ENCODE measurements at regions not wholly inside any gene's neighbourhood (a gene's known extent, or its start where the extent isn't known, plus 50 kb on each side); places are given as distances from the start of the nearest gene placed in this dataset.
"Not testable (repeated sequence)": the region's sequence is repeated elsewhere in the genome, so short reads cannot be mapped to it uniquely, and the experiment has no call there.

DNA sequence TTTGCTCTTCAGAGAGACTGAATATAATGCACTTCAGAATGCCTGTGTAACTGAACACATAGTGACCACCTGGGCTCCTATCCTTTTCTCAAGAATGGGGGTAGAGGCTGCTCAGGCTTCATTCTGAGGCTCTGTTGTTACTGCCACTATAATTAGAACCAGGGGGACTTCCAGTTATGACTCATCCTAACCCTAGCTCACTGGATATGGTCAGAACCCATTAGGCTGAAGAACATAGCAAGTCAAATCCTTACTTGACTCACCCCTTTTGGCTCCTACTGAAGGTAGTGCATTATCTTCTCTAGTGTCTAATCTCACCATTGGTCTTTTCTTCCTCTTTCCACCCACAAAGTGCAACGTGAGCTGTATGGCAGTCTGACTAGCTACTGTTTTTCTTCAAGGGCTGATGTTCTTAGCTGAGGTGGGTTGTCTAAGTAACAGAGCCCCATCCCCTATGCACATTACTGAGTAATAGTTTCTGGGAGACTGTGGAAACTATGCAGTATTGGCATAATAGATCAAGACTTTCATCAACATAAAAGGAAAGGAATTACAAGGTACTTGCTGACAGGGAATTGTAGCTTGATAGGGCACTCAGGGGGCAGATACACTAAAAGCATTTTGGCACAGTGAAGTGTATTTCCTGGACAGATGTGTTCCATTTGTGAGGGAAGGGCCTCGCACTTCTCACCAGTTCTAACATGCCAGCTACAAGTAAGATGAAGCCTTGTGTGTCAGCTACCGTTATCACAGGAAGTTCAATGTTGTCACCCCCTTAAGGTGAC, 431.0 kb upstream of the MEF2C start:
- no peak for DNase-seq

DNA sequence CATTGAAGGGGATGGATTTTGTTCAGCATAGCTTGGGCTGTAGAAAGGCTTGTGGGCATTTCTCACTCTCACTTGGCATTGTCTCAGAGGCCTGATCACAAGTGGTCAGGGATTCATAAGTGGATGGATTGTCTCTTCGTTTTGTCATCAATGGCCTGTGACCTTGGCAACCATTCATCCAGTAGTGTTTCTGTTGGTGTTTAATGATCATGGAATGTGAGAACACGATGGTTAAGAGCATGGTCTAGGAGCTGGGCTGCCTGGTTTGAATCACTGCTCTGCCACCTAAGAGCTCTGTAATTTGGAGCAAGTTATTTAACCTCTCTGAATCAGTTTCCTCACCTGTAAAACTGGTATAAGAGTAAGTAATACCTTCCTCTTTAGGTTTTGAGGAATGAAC, 430.1 kb upstream of the MEF2C start:
- no peak for DNase-seq

DNA sequence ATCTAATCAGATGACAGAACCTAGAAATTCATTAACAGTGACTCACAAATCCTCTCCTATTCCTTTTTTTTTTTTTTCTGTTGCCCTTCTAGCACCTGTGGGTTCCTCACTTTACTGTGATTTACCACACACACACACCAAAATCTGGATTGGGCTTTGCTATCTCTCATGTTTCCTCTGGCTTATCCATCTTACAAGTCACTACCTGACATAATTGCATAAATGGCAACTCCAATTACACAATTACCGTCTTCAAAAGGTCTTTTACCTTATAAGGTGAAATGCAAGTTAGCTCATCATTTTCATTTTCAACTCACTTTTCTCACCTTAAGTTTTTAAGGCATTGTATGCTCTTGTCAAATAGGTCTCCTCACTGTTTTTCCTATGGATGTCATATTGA, 426.3 kb upstream of the MEF2C start:
- DNase-seq, result no peak

DNA sequence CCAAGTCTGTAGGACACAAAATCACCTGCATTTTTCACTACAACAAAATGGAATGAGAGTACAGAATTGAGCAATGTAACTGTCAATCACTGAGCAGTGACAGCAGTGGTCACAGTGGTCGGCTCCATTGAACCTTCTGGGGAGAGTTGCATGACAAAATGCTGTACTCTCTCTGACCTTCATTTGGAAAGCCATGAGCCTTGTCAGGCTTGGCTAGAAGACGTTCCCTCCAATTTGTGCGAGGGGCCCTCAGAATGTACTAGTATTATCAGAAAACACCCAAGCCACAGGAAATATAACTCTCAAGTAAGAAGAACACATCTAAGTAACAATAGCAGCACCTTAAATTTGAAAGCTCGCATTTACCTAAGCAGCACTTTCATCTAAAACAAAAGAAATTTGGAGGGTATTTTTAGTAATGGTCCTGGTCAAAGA, 425.6 kb upstream of the MEF2C start:
- no peak for DNase-seq

DNA sequence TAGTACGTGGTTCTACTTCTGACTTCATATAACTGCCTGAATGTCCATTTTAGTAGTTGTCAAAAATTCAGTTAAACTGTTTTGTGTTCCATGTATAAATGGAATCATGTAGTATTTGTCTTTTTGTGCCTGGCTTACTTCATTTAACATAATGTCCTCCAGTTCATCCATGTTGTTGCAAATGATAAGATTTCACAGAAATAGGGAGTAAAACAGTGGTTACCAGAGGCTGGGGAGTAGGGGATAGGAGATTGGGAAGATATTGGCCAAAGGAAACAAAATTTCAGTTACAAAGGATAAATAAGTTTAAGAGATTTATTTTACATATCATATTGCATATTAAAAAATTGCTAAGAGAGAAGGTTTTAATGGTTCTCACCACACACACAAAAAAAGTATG, 425.0 kb upstream of the MEF2C start:
- no peak for DNase-seq

DNA sequence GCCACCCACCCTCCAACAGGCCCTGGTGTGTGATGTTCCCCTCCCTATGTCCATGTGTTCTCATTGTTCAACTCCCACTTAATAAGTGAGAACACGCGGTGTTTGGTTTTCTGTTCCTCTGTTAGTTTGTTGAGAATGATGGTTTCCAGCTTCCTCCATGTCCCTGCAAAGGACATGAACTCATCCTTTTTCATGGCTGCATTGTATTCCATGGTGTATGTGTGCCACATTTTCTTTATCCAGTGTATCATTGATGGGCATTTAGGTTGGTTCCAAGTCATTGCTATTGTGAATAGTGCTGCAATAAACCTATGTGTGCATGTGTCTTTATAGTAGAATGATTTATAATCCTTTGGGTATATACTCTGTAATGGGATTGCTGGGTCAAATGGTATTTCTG, 424.2 kb upstream of the MEF2C start:
- not testable (repeated sequence) for DNase-seq

DNA sequence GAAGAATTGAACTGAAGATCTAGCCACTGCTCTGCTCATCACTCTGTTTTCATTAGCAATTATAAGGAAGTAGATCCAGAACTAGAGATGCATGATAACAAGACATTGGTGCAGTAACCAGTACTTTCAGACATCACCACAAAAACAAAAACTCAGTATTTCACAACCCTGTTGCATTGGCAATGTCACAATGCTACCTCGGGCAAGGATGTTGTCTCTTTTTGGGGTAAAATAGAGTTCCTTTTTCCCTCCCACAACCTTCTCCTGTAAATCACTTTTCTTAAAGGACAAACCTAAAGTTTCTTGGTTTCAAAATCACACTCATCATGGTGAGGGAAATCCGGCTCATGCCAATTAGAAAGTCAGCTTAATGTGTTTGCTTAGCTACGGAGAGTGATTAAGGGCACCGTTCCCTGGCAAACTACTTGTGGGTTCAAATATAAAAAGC, 420.1 kb upstream of the MEF2C start:
- no peak for DNase-seq

DNA sequence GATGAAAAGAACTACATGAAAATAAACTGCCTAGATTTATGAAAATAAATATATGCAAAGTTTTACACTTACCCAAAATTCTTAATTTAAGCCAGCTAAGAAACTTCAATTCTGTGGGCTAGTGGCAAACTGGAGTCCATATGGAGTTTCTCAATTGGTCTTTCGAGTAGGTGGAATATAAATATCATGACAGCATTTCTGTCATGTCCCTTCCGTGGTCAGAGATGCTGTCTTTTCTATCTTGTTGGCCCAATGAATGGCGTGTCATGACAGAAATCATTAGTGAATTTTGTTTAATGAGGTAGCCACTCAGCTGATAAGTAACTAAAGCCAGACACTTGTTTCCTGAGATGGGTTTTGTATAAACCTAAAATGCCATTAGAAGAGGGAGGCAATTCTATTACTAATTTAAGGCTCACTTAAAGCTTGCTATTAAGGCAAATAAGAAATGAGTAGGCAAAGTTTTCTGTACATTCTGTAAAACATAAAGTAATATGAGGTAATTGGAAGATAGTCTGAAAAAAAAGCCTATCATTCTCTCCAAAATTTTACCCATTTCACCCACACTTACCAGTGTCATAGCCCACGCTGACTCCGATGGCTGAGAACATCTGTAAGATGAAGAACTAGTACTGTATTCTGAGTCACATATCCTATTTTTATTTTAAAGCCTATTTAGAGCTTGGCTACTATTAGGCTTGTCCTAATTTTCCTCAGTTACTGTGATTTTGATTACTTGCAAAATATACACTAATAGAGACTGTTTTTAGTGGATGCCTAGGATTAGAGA, 419.3 kb upstream of the MEF2C start:
- no peak for DNase-seq

DNA sequence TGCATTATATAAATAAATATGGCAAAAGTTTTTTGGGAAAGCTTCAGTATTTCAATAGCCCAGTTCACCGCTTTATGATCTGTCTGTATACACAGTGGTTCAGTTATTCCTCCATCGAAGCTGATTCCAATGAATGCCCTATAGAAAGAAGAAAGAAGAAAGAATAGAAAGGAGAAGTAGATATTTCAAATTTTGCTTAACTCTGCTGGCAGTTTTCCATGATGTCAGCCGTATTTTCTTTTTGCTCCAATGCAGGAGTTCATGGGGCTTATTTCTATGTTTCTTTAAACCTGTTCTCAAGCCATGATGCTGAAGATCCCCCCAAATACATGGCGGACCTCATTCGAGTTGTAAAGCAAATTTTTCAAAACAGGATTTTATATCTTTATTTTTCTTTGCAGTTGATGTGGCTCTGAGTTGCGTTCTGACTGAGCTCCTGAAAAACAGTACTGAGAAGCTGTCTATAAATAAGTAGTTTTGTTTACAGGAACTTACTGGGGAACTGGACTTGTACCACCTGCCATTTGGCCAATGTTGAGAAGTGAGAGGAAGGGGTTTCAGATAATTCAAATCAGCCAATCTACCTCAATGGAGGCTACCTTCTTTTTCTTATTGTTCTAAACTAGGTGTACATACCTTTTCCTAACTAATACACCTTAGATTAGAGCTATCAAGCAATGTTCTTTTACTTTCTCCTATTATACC, 418.5 kb upstream of the MEF2C start:
- no peak for DNase-seq

DNA sequence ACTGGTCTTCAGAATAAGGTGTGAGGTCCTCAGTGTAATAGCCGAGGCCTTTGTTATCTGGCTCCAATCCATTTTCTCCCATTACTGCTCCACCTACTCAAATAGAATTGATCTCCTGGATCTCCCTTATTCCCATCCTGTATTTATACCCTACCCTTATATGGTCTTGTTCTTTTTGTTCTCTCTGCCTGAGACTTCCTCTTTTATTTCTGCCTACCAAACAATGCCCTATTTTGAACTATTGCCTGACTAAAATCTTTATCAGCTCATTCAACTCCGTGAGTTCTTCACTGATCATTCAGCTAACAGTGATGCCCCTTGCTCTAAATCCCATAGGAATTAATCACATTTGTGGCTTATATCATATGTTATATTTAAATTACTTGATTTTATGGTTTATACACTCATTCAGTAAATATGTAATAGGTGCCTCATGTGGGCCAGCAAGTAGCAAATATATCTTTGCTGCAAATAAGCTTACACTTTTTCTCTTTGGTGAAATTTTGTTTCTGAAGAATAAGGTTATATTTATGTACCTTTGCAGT, 417.5 kb upstream of the MEF2C start:
- no peak for DNase-seq

DNA sequence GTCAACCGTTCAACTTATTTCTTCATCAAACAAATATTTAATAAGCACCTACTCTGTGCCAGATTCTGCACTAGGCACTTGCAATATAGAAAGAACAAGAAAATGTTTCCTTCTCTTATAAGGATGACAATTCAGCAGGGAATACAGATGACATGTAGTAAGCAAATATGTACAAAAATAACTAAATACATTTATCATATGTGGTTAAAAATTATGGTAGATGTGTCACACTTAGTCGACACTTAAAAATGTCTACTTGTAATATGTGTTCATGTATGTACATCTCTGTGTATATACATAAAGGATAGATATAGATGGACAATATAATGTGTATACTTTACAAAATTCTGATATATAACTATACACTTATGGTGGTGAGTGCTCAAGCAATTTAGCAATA, 417.0 kb upstream of the MEF2C start:
- DNase-seq, result no peak

DNA sequence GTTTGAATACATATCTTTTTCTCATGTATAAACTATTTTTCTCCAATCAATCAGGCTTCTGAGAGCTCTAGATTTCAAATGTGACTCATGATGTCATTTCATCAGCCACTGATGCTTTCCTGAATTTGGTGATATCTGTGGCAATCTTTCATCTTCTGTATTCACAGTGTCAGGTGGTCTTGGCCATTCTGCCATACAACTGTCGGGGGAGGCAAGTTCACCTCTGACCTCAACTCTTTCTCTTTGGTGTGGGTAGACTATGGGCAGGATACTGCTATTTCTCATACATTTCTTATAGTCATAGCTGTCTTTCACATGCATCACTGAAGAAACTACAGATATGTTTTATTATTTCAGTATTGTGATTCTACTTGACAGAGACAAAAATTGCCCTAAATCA, 414.1 kb upstream of the MEF2C start:
- DNase-seq, result no peak

DNA sequence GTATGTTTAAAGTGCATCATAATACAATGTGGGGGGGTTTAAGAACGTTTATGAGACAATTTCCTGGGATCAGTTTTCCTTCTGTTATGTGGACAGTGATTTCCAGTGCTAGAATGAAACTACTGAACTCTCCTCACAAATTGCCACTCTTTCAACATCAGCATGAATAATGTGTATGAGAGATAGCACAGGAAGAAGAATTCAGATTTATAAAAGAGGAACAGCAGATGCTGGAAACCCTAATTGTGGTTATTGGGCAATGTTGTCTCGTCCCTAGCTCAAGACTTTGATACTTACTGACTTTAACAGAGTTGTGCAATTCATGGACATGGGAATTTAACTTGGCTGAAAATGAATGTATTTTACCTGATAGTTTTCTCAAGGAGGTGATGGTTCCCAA, 410.8 kb upstream of the MEF2C start:
- DNase-seq, result no peak

DNA sequence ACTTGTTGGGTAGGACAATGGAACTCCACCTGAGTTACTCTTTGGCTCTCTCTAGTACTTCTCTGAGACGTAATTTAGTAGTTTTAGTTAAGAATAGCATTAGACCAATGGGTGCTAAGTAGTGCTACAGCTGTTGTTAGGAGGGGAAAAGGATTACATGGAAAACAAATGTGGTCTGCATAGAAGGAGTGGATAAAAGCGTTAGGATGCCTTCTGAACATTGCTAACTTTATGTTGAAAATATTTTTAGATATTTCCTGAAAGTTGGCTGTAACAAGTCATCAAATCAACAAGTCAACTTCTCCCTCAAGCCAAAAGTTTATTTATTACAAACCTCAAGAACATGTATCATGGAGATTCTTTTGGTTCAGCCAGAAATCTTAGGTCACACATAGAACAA, 409.5 kb upstream of the MEF2C start:
- no peak for DNase-seq

DNA sequence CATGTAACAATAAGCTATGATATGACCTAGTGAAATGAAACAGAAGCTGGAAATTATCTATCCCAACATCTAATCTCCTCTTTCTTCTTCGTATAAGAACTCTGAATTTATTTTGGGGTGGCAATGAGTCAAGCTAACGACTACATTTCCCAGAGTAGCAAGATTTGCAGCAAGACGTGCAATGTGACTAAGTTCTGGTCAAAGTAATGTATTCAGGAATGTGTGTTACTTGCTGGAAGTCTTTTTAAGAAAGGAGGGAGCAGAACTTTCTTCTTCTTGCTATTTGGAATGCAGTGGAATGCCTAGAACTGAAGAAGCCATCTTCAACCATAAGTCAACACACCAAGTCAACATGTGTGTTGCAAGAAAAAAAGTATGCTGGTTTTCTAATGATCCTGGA, 406.6 kb upstream of the MEF2C start:
- DNase-seq, result no peak

DNA sequence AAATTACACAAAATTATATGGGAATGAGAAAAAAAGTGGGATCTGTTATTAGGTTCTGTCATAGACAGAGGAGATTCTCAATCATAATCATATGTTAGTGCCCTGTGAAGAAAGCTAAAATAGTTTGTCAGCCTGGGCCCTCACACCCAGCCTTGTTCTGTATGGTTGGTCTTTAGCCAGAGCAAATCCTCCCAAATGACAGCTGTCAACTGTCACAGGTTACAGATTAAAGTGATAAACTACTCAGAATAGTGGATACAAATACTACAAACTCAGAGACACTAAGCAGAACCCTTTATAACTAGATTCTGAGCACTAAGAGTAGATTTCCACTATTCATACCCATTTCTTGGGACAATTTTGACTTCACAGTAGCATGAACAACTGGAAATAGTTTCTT, 405.0 kb upstream of the MEF2C start:
- DNase-seq, result no peak

DNA sequence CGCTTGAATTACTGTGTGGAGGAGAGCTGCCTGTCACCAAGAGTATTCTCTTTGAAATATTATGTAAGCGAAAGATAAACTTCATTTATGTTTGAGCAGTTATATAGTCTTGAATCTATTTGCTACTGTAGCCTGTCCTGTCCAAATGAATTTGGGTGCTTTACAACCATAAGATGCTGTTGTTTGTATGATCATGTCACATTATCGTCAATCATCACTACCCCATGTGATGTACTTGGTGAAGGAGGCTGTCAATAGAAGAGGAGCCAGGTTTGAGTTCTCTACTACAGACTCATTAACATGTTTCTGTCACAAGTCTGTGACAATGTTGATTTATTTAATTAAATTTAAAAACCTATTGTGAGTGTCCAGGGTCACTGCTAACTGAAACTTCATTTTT, 403.3 kb upstream of the MEF2C start:
- DNase-seq, result no peak

DNA sequence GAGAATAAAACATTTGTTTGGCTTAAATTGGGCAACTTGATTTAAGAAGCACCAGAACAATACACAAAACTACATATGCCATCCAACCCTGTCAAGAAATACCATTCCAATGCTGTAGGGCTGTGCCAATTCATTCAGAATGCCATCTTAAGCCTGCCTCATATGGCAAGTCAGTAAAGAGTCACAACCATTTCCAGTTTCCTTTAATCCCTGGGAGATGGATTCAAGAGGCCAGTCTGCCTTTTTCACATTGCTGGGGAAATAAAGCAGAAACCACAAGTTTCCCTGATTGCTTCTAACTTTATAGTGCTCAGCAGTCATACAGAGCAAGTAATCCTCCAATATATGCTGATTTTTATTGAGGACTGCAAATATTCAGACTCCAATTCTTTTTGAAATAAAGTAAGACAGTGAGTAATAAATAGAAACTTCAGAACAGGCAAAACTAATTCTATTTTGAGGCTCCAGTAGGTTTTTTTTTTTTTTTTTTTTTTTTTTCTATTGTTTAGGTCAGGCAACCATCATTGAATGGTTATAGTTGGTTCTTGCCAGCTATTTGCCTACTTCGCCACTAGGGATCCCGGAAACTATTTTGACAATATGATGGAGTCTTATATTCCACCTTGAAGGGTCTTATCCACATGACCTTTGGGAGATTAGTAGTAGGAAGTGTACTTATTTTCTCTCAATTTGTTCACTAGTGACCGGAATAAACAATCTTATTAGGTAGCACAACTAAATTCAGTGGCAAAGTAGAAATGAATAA, 400.9 kb upstream of the MEF2C start:
- no peak for DNase-seq

DNA sequence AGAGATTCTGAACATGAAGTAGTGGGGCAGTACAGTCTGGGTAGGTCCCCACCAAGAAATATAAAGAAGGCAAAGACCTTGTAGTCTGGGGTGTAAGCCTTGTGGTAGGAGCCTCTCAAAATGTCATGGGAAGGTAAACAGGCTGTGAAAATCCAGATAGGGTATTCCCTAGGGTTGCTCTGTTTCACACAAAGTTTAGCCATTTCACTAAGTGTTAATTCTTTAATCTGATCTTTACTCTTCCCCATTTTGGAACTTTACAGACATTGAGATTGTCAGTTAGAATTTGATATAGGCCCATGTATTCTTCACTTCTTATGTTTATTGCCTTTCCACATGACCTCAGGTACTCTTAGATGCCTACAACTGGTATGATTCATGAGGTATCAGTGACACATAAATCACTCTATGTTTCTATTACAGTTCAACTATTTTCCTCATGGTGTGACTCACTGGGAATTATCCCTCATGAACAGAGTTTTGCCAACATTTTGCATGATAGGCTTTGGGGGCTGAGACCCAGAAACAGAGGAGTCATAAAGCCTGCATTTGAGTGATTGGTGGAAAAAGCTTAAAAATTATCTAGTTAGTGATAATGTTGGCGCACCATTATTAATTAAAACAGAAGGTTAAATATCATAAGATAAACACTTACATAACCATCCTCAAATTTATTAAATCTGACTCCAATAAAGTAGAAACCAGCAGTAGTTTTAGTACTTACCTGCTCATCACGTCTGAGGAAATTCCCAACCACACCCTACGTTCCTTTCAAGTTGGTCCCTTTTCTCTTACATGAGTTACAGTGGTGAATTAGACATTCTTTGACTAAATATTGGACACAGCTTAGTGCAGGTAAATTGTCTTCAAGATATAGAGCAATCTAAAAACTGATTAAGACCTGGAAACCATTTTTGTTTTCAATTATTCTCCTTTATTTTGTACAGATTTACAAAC, 399.8 kb upstream of the MEF2C start:
- no peak for DNase-seq

DNA sequence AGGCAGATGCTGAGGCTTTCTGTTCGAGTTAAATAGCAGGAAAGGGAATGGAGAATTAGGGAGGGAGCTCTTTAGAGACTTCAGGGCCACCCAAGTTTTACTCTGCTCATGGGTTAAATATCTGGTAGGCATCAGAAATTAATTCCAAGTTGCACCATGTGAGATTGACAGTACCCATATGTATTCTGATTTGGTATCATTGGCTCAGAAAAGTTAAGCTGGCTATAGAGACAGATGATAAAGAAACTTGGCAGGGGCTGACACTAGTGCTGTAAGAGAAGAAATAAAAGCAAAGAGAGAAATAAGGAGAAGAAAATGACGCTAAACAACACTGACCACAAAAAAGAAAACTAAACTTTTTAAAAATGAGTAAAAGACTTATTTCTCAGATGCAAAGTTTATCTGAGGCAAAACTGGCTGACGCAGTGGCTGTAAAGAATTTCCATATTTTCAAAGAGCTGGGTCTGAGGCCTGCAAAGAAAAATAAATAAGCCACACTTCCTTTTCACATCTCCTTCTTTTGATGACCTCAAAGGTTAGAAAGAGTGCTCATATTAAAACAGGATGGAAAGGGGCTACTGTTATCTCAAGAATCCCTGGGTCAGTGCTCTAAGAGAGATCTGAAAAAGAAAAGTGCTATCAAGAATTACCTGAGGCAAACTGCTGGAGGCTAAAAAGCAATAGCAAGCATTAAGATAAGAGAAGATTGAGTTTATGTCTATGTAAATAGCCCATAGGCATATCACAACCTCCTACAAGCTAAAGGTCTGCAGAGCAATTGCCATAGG, 399.0 kb upstream of the MEF2C start:
- no peak for DNase-seq

DNA sequence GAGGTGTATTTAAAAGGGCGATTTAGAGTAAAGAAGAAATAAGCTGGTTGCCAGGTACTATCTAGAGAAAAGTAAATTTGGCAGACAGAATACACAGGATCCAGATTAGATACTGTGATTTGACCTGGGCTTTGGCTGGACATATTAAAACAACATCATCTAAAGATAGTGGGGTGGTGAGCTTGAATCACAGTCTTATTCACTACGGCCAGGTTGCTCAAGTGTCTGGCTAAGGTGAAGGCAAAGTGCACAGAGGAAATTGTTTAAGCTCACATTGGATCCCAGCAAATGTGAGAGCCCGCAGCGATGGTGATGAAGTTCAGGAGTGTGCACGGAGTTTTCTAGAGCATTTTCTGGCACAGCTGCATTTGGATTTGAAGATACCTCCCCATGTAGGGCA, 398.2 kb upstream of the MEF2C start:
- DNase-seq, result no peak
